ENCODE measurements at regions not wholly inside any gene's neighbourhood (a gene's known extent, or its start where the extent isn't known, plus 50 kb on each side); places are given as distances from the start of the nearest gene placed in this dataset.

DNA sequence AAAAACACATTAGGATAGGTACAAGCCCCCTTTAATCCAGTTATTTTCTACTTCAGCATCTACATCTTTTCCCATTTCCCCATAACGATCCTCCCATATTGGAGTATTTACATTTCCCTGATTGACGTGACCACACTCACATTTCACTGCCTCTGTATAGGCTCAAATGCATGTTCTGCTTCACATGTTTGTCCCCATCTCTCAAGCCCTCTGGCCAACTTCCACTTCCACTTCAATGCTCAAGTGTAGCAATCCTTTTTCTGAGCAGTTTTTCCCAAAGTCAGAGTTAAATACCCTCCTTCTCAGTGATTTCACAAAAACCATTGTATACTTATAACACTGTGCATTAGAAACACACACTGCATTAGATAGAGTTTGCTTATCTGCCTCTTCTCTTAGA, 61.8 kb upstream of the TTLL7 start:
- DNase-seq (ENCODE audit: low read depth) = no peak
- H3K4me3 ChIP-seq (ENCODE audit: low read depth, low read length) = no peak overlapping the region
- TF ChIP-seq, protein P1, sequence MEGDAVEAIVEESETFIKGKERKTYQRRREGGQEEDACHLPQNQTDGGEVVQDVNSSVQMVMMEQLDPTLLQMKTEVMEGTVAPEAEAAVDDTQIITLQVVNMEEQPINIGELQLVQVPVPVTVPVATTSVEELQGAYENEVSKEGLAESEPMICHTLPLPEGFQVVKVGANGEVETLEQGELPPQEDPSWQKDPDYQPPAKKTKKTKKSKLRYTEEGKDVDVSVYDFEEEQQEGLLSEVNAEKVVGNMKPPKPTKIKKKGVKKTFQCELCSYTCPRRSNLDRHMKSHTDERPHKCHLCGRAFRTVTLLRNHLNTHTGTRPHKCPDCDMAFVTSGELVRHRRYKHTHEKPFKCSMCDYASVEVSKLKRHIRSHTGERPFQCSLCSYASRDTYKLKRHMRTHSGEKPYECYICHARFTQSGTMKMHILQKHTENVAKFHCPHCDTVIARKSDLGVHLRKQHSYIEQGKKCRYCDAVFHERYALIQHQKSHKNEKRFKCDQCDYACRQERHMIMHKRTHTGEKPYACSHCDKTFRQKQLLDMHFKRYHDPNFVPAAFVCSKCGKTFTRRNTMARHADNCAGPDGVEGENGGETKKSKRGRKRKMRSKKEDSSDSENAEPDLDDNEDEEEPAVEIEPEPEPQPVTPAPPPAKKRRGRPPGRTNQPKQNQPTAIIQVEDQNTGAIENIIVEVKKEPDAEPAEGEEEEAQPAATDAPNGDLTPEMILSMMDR (IDR thresholded peaks at IDR 0.05; ENCODE audit: low read depth, low read length, missing control alignments) = no peak

DNA sequence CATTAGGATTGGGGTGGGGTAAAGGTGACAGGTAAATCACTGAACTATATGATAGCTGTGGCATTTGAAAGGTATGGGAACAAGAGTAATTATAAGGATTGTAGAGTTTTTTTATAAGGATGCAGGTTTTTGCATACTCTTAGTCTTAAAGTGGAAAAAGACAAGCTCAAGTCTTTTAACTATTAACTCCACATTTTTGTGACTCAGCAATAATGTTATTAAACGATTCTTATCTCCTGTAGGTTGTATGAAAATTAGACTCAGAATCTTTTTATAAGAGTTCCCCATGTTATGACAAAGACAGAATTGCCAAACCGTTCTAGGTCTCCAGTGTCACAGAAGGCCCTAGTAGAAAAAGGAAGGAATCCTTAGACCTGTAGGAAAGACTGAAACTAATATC, 49.9 kb upstream of the TTLL7 start:
- TF ChIP-seq, protein P1 (IDR thresholded peaks at IDR 0.05; ENCODE audit: low read depth, low read length, missing control alignments) = no peak
- no peak for DNase-seq (ENCODE audit: low read depth)
- no peak overlapping the region for H3K4me3 ChIP-seq (ENCODE audit: low read depth, low read length)

Measured in GM12864 (cell line).